T-helper 2 cell treated with Interferon-gamma antibody and Interleukin-4, amounts not matched to agents 100 ng/mL and 5 ng/mL, for 36 hours (primary cell): ENCODE measurements at regions not wholly inside any gene's neighbourhood (a gene's known extent, or its start where the extent isn't known, plus 50 kb on each side); places are given as distances from the start of the nearest gene placed in this dataset.

Experiments used
- intact Hi-C: fragments of 100-400 bp; cut with micrococcal nuclease; formaldehyde crosslinking; loops from one replicate; pipeline ENCODE4 v1.15.1; 2023

GRCh38 chr3:106255870-106256248 lies 387.0 kb upstream of the CBLB start:
- intact Hi-C loops = no loop called here

- intact Hi-C loops = no loop called here
Measured at GRCh38 chr3:106256249-106256957, 387.6 kb upstream of the CBLB start.

- intact Hi-C loops = no loop called here
Measured at GRCh38 chr3:106257172-106257571, 388.4 kb upstream of the CBLB start.

GRCh38 chr3:106261396-106261795 lies 392.6 kb upstream of the CBLB start:
- intact Hi-C loops = no loop called here

- intact Hi-C loops = no loop called here
Measured at GRCh38 chr3:106261915-106262683, 393.3 kb upstream of the CBLB start.

- intact Hi-C loops = no loop called here
Measured at GRCh38 chr3:106263011-106263410, 394.2 kb upstream of the CBLB start.

GRCh38 chr3:106263546-106263945 lies 394.7 kb upstream of the CBLB start:
- intact Hi-C loops = no loop called here

GRCh38 chr3:106265704-106266103 lies 396.9 kb upstream of the CBLB start:
- intact Hi-C loops = no loop called here

- intact Hi-C loops = no loop called here
Measured at GRCh38 chr3:106268696-106269095, 399.9 kb upstream of the CBLB start.

GRCh38 chr3:106272302-106272701 lies 403.5 kb upstream of the CBLB start:
- intact Hi-C loops = no loop called here

- intact Hi-C loops = no loop called here
Measured at GRCh38 chr3:106275592-106275991, 406.8 kb upstream of the CBLB start.

- intact Hi-C loops = no loop called here
Measured at GRCh38 chr3:106276151-106276550, 407.3 kb upstream of the CBLB start.

GRCh38 chr3:106276755-106277612 lies 408.2 kb upstream of the CBLB start:
- intact Hi-C loops = no loop called here

GRCh38 chr3:106277731-106278130 lies 408.9 kb upstream of the CBLB start:
- intact Hi-C loops = no loop called here

- intact Hi-C loops = no loop called here
Measured at GRCh38 chr3:106281221-106281620, 412.4 kb upstream of the CBLB start.

GRCh38 chr3:106282943-106283342 lies 414.1 kb upstream of the CBLB start:
- intact Hi-C loops = no loop called here

GRCh38 chr3:106288781-106289180 lies 420.0 kb upstream of the CBLB start:
- intact Hi-C loops = no loop called here

- intact Hi-C loops = no loop called here
Measured at GRCh38 chr3:106290304-106290997, 421.6 kb upstream of the CBLB start.

GRCh38 chr3:106293161-106293560 lies 424.3 kb upstream of the CBLB start:
- intact Hi-C loops = no loop called here

GRCh38 chr3:106294121-106294520 lies 425.3 kb upstream of the CBLB start:
- intact Hi-C loops = no loop called here

GRCh38 chr3:106296062-106296461 lies 427.2 kb upstream of the CBLB start:
- intact Hi-C loops = loop anchor here (5.0 kb wide), 1 partner anchor 64 kb away; no protein-coding TSS in a partner anchor
